Peyer's patch (tissue), 4 donors: ENCODE measurements at regions not wholly inside any gene's neighbourhood (a gene's known extent, or its start where the extent isn't known, plus 50 kb on each side); places are given as distances from the start of the nearest gene placed in this dataset.
"Not testable (repeated sequence)": the region's sequence is repeated elsewhere in the genome, so short reads cannot be mapped to it uniquely, and the experiment has no call there.

Source experiments
- DNase-seq, 3 donors: peaks; one replicate each; pipeline ENCODE4 v3.0.0-alpha.2; 2017 to 2019
- H3K27ac ChIP-seq, 4 donors: fragments of 200-600 bp; sonication (generic); one replicate each; pipeline ENCODE4 v1.5.1; 2016 to 2019
- H3K27me3 ChIP-seq, 2 donors: fragments of 200-600 bp; sonication (generic); one replicate each; pipeline ENCODE4 v1.5.1; 2019
- H3K36me3 ChIP-seq, 3 donors: fragments of 200-600 bp; sonication (generic); one replicate each; pipeline ENCODE4 v1.5.1; 2016 to 2019
- H3K4me1 ChIP-seq, 4 donors: fragments of 200-600 bp; sonication (generic); one replicate each; pipeline ENCODE4 v1.5.1; 2016 to 2019
- H3K4me3 ChIP-seq, 4 donors: fragments of 200-600 bp; sonication (generic); 1 replicate in 3 of 4; 2 replicates in 1 of 4; pipeline ENCODE4 v1.5.1; 2016 to 2019; ENCODE audit warnings: mild to moderate bottlenecking in 1 of 4
- H3K9me3 ChIP-seq, 4 donors: fragments of 200-600 bp; sonication (generic); one replicate each; pipeline ENCODE4 v1.5.1; 2016 to 2019; ENCODE audit warnings: mild to moderate bottlenecking in 1 of 4
- CTCF ChIP-seq, 6 experiments: fragments of 450-650 bp in 4 of 6; fragments of 200-600 bp in 2 of 6; sonication (generic) in 1 of 6; IDR thresholded peaks; one replicate each; pipeline ENCODE4 v1.5.1; 2017 to 2019; ENCODE audit warnings: antibody characterized with exemption in 6 of 6, mild to moderate bottlenecking in 3 of 6, moderate library complexity in 1 of 6
- POLR2A ChIP-seq, 2 donors: fragments of 450-650 bp; IDR thresholded peaks; one replicate each; pipeline ENCODE4 v1.5.1; 2017; ENCODE audit warnings: antibody characterized with exemption in 2 of 2, mild to moderate bottlenecking in 2 of 2, moderate library complexity in 2 of 2

GRCh38 chr7:119256001-119256400, 1017.0 kb upstream of the KCND2 start:
- H3K27me3 ChIP-seq: no peaks in the 10 kb centered on the region
- H3K36me3 ChIP-seq: no peaks in the 10 kb centered on the region
- TF ChIP-seq POLR2A (IDR thresholded peaks at IDR 0.05) (no peak), CTCF (IDR thresholded peaks at IDR 0.05) (no peak)
- no peaks in the 10 kb centered on the region for H3K4me1 ChIP-seq
- no peaks in the 10 kb centered on the region for H3K9me3 ChIP-seq
- H3K27ac ChIP-seq: no peak overlapping the region
- no peak overlapping the region for H3K4me3 ChIP-seq
- DNase-seq: no peak

GRCh38 chr7:119256446-119257131, 1016.4 kb upstream of the KCND2 start:
- no peaks in the 10 kb centered on the region for H3K36me3 ChIP-seq
- no peak for TF ChIP-seq CTCF (IDR thresholded peaks at IDR 0.05)
- TF ChIP-seq POLR2A (IDR thresholded peaks at IDR 0.05): no peak
- H3K9me3 ChIP-seq: no peaks in the 10 kb centered on the region
- no peak overlapping the region for H3K4me3 ChIP-seq
- DNase-seq: no peak
- H3K4me1 ChIP-seq: no peaks in the 10 kb centered on the region
- H3K27me3 ChIP-seq: no peaks in the 10 kb centered on the region
- H3K27ac ChIP-seq: no peak overlapping the region

- not testable (repeated sequence) for H3K4me3 ChIP-seq, H3K27ac ChIP-seq, H3K27me3 ChIP-seq, H3K4me1 ChIP-seq, H3K36me3 ChIP-seq, DNase-seq, H3K9me3 ChIP-seq
Measured at GRCh38 chr7:119266790-119267189, 1006.2 kb upstream of the KCND2 start.

GRCh38 chr7:119270045-119270464, 1002.9 kb upstream of the KCND2 start:
- H3K27me3 ChIP-seq: no peaks in the 10 kb centered on the region
- peak in 2 of 3 donors; percentile 23 to 53 for DNase-seq
- no peaks in the 10 kb centered on the region for H3K9me3 ChIP-seq
- H3K36me3 ChIP-seq: no peaks in the 10 kb centered on the region
- no peak for TF ChIP-seq POLR2A (IDR thresholded peaks at IDR 0.05)
- TF ChIP-seq CTCF (IDR thresholded peaks at IDR 0.05): peak in 4 of 6 experiments; percentile 36 to 51 (median 46)
- H3K4me3 ChIP-seq: no peak overlapping the region
- no peaks in the 10 kb centered on the region for H3K4me1 ChIP-seq
- H3K27ac ChIP-seq: no peak overlapping the region

GRCh38 chr7:119270644-119271043, 1002.3 kb upstream of the KCND2 start:
- H3K4me3 ChIP-seq: no peak overlapping the region
- no peaks in the 10 kb centered on the region for H3K9me3 ChIP-seq
- DNase-seq: no peak
- no peaks in the 10 kb centered on the region for H3K36me3 ChIP-seq
- no peak for TF ChIP-seq POLR2A (IDR thresholded peaks at IDR 0.05)
- H3K27ac ChIP-seq: no peak overlapping the region
- H3K4me1 ChIP-seq: no peaks in the 10 kb centered on the region
- no peaks in the 10 kb centered on the region for H3K27me3 ChIP-seq

GRCh38 chr7:119271147-119271779, 1001.7 kb upstream of the KCND2 start:
- peak in 1 of 3 donors; percentile 13 for DNase-seq
- Histone ChIP-seq H3K36me3 (no peaks in the 10 kb centered on the region), H3K27ac (no peak overlapping the region), H3K4me3 (no peak overlapping the region), H3K9me3 (no peaks in the 10 kb centered on the region), H3K27me3 (no peaks in the 10 kb centered on the region), H3K4me1 (no peaks in the 10 kb centered on the region)
- TF ChIP-seq POLR2A (IDR thresholded peaks at IDR 0.05) (no peak), CTCF (IDR thresholded peaks at IDR 0.05) (no peak)
